GM12878 (cell line): ENCODE measurements at regions not wholly inside any gene's neighbourhood (a gene's known extent, or its start where the extent isn't known, plus 50 kb on each side); places are given as distances from the start of the nearest gene placed in this dataset.

Experiments used
- TF ChIP-seq, protein P1 (sequence below): IDR thresholded peaks from 2 replicates; pipeline ENCODE4 v1.6.1; 2012; ENCODE audit warnings: improper control_type of control experiment, low read depth, low read length; ENCODE audit not compliant: insufficient replicate concordance
- TF ChIP-seq, protein P2 (sequence below): fragments of 450-650 bp; IDR thresholded peaks from 2 replicates; pipeline ENCODE4 v1.6.1; 2017; ENCODE audit warnings: mild to moderate bottlenecking
- TF ChIP-seq, protein P3 (sequence below): IDR thresholded peaks from 2 replicates; pipeline ENCODE4 v1.6.1; 2012; ENCODE audit warnings: low read depth, low read length, improper control_type of control experiment

DNA sequence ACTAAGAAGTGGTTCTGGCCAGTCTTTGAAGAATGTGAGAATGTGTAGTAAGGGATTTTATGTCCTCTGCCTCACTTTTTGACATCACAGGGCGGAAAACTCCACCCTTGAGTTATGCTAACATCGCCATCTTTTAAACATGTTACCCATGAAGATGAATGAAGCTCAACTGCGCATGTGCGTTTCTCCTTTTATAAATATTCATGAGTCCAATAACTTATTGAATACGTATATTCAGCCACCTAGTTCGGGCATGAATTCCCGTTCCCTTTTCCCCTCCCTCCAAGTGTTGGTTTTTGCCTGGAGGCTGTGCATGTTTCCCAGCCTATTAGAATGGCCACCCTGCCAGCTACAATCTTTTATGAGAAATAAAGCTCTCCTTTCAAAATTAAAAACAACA, 51.7 kb upstream of the STPG2 start (continued):
- TF ChIP-seq, protein P1, sequence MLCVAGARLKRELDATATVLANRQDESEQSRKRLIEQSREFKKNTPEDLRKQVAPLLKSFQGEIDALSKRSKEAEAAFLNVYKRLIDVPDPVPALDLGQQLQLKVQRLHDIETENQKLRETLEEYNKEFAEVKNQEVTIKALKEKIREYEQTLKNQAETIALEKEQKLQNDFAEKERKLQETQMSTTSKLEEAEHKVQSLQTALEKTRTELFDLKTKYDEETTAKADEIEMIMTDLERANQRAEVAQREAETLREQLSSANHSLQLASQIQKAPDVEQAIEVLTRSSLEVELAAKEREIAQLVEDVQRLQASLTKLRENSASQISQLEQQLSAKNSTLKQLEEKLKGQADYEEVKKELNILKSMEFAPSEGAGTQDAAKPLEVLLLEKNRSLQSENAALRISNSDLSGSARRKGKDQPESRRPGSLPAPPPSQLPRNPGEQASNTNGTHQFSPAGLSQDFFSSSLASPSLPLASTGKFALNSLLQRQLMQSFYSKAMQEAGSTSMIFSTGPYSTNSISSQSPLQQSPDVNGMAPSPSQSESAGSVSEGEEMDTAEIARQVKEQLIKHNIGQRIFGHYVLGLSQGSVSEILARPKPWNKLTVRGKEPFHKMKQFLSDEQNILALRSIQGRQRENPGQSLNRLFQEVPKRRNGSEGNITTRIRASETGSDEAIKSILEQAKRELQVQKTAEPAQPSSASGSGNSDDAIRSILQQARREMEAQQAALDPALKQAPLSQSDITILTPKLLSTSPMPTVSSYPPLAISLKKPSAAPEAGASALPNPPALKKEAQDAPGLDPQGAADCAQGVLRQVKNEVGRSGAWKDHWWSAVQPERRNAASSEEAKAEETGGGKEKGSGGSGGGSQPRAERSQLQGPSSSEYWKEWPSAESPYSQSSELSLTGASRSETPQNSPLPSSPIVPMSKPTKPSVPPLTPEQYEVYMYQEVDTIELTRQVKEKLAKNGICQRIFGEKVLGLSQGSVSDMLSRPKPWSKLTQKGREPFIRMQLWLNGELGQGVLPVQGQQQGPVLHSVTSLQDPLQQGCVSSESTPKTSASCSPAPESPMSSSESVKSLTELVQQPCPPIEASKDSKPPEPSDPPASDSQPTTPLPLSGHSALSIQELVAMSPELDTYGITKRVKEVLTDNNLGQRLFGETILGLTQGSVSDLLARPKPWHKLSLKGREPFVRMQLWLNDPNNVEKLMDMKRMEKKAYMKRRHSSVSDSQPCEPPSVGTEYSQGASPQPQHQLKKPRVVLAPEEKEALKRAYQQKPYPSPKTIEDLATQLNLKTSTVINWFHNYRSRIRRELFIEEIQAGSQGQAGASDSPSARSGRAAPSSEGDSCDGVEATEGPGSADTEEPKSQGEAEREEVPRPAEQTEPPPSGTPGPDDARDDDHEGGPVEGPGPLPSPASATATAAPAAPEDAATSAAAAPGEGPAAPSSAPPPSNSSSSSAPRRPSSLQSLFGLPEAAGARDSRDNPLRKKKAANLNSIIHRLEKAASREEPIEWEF = no peak
- TF ChIP-seq, protein P2, sequence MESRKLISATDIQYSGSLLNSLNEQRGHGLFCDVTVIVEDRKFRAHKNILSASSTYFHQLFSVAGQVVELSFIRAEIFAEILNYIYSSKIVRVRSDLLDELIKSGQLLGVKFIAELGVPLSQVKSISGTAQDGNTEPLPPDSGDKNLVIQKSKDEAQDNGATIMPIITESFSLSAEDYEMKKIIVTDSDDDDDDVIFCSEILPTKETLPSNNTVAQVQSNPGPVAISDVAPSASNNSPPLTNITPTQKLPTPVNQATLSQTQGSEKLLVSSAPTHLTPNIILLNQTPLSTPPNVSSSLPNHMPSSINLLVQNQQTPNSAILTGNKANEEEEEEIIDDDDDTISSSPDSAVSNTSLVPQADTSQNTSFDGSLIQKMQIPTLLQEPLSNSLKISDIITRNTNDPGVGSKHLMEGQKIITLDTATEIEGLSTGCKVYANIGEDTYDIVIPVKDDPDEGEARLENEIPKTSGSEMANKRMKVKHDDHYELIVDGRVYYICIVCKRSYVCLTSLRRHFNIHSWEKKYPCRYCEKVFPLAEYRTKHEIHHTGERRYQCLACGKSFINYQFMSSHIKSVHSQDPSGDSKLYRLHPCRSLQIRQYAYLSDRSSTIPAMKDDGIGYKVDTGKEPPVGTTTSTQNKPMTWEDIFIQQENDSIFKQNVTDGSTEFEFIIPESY = no peak
- TF ChIP-seq, protein P3, sequence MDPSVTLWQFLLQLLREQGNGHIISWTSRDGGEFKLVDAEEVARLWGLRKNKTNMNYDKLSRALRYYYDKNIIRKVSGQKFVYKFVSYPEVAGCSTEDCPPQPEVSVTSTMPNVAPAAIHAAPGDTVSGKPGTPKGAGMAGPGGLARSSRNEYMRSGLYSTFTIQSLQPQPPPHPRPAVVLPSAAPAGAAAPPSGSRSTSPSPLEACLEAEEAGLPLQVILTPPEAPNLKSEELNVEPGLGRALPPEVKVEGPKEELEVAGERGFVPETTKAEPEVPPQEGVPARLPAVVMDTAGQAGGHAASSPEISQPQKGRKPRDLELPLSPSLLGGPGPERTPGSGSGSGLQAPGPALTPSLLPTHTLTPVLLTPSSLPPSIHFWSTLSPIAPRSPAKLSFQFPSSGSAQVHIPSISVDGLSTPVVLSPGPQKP = no peak
- TF ChIP-seq, all 136 proteins: peak for 0
